PC-3 (cell line): ENCODE measurements at regions not wholly inside any gene's neighbourhood (a gene's known extent, or its start where the extent isn't known, plus 50 kb on each side); places are given as distances from the start of the nearest gene placed in this dataset.

Source experiments
- ATAC-seq: fragments of 200-7000 bp; cut with Tn5 transposase; 2 replicates; pipeline ENCODE4 v1.9.1; 2020; ENCODE audit warnings: mild to moderate bottlenecking, moderate library complexity
- BruUV-seq: library from RNA; stranded (reverse); fragments of 400-500 nt; replicated peaks from 2 replicates; lab custom pipeline; 2021; lab: Mats Ljungman, UMichigan
- CTCF ChIA-PET: fragments of 300-600 bp; sonication (Branson Sonifier 250); formaldehyde crosslinking; loops from one replicate; lab custom pipeline; 2022; ENCODE audit warnings: antibody characterized with exemption; lab: Charles Lee
- POLR2A ChIA-PET: fragments of 300-600 bp; sonication (Branson Sonifier 250); formaldehyde crosslinking; loops from one replicate; lab custom pipeline; 2022; ENCODE audit warnings: antibody characterized with exemption; ENCODE audit not compliant: unreplicated experiment; lab: Charles Lee
- DNase-seq: peaks from one replicate; pipeline ENCODE4 v3.0.0-alpha.2; 2015
- H2AFZ ChIP-seq: fragments of 300-600 bp; sonication (generic); 2 replicates; pipeline ENCODE4 v1.6.0; 2016; ENCODE audit warnings: antibody characterized with exemption, low read length
- H3F3A ChIP-seq: fragments of 300-600 bp; sonication (generic); one replicate; pipeline ENCODE4 v1.6.0; 2017; ENCODE audit warnings: antibody characterized with exemption, low read length, control low read depth, mild to moderate bottlenecking; ENCODE audit not compliant: unreplicated experiment
- H3K27ac ChIP-seq: fragments of 300-600 bp; sonication (generic); 2 replicates; pipeline ENCODE4 v1.5.1; 2016; ENCODE audit warnings: mild to moderate bottlenecking, low read length
- H3K27me3 ChIP-seq: fragments of 300-600 bp; sonication (generic); 2 replicates; pipeline ENCODE4 v1.6.1; 2016; ENCODE audit warnings: low read length, mixed read lengths
- H3K36me3 ChIP-seq: fragments of 300-600 bp; sonication (generic); 2 replicates; pipeline ENCODE4 v1.6.1; 2016; ENCODE audit warnings: low read depth, mixed run types, low read length, mixed read lengths
- H3K4me1 ChIP-seq: fragments of 300-600 bp; sonication (generic); 2 replicates; pipeline ENCODE4 v1.5.1; 2016; ENCODE audit warnings: low read length; ENCODE audit not compliant: insufficient read depth
- H3K4me2 ChIP-seq: fragments of 300-600 bp; sonication (generic); 2 replicates; pipeline ENCODE4 v1.6.0; 2016; ENCODE audit warnings: low read length
- H3K4me3 ChIP-seq: fragments of 300-600 bp; sonication (generic); 2 replicates; pipeline ENCODE4 v1.5.1; 2016; ENCODE audit warnings: mild to moderate bottlenecking, low read length, mixed read lengths
- H3K79me2 ChIP-seq: fragments of 300-600 bp; sonication (generic); 2 replicates; pipeline ENCODE4 v1.6.1; 2017; ENCODE audit warnings: low read length, mixed read lengths
- H3K9ac ChIP-seq: fragments of 300-600 bp; sonication (generic); 2 replicates; pipeline ENCODE4 v1.6.0; 2016; ENCODE audit warnings: mild to moderate bottlenecking, low read length
- H3K9me2 ChIP-seq: fragments of 300-600 bp; sonication (generic); replicated peaks from 2 replicates; pipeline ENCODE4 v1.6.1; 2016; ENCODE audit warnings: mixed run types, low read length, mixed read lengths
- H3K9me3 ChIP-seq: fragments of 300-600 bp; sonication (generic); 2 replicates; pipeline ENCODE4 v1.6.1; 2016; ENCODE audit warnings: low read length, mixed read lengths
- H4K20me1 ChIP-seq: fragments of 300-600 bp; sonication (generic); 2 replicates; pipeline ENCODE4 v1.6.1; 2016; ENCODE audit warnings: low read length, mixed read lengths
- EZH2 ChIP-seq: fragments of 300-600 bp; sonication (generic); IDR thresholded peaks from one replicate; pipeline ENCODE4 v1.6.1; 2017; ENCODE audit warnings: antibody characterized with exemption, mild to moderate bottlenecking, low read length; ENCODE audit not compliant: unreplicated experiment
- EZH2phosphoT487 ChIP-seq: fragments of 300-600 bp; sonication (generic); IDR thresholded peaks from 2 replicates; pipeline ENCODE4 v1.6.1; 2018; ENCODE audit warnings: mild to moderate bottlenecking, antibody characterized with exemption, low read length, borderline replicate concordance
- intact Hi-C: fragments of 100-400 bp; cut with micrococcal nuclease; formaldehyde crosslinking; loops from 2 replicates; pipeline ENCODE4 v1.9.0; 2023
- TF ChIP-seq, protein P1 (sequence below): fragments of 300-600 bp; sonication (generic); conservative IDR thresholded peaks from 2 replicates; pipeline ENCODE4 v1.5.1; 2017; ENCODE audit warnings: antibody characterized with exemption, low read depth, mild to moderate bottlenecking, low read length

GRCh38 chr6:163983679-163984078, 569.2 kb downstream of the QKI start:
- no peak overlapping the region for H2AFZ ChIP-seq
- BruUV-seq = no TSS peak
- no peak for ATAC-seq

GRCh38 chr6:163974322-163974721, 559.8 kb downstream of the QKI start:
- intact Hi-C loops = no loop called here
- no peaks in the 10 kb centered on the region for H4K20me1 ChIP-seq
- H3K27ac ChIP-seq = no peak overlapping the region
- ChIA-PET POLR2A (no interaction called here), CTCF (no interaction called here)
- H3K79me2 ChIP-seq = no peaks in the 10 kb centered on the region
- no peak overlapping the region for H3K9ac ChIP-seq
- H3K4me2 ChIP-seq = no peak overlapping the region
- no peaks in the 10 kb centered on the region for H3K36me3 ChIP-seq
- ATAC-seq (no peak), DNase-seq (no peak)
- H3K4me1 ChIP-seq = no peaks in the 10 kb centered on the region
- no peaks in the 10 kb centered on the region for H3K9me3 ChIP-seq
- no peaks in the 10 kb centered on the region for H3F3A ChIP-seq
- BruUV-seq = no TSS peak
- H2AFZ ChIP-seq = no peak overlapping the region
- no peak for TF ChIP-seq EZH2
- TF ChIP-seq, protein P1, sequence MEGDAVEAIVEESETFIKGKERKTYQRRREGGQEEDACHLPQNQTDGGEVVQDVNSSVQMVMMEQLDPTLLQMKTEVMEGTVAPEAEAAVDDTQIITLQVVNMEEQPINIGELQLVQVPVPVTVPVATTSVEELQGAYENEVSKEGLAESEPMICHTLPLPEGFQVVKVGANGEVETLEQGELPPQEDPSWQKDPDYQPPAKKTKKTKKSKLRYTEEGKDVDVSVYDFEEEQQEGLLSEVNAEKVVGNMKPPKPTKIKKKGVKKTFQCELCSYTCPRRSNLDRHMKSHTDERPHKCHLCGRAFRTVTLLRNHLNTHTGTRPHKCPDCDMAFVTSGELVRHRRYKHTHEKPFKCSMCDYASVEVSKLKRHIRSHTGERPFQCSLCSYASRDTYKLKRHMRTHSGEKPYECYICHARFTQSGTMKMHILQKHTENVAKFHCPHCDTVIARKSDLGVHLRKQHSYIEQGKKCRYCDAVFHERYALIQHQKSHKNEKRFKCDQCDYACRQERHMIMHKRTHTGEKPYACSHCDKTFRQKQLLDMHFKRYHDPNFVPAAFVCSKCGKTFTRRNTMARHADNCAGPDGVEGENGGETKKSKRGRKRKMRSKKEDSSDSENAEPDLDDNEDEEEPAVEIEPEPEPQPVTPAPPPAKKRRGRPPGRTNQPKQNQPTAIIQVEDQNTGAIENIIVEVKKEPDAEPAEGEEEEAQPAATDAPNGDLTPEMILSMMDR = no peak
- TF ChIP-seq EZH2phosphoT487 = no peak
- peaks cover 13% of the 10 kb centered on the region; the same call in 1 of the 2 replicates for H3K27me3 ChIP-seq
- H3K4me3 ChIP-seq = no peak overlapping the region
- H3K9me2 ChIP-seq = no peaks in the 10 kb centered on the region

More at GRCh38 chr6:163983679-163984078, 569.2 kb downstream of the QKI start:
- Histone ChIP-seq H3K79me2 (no peaks in the 10 kb centered on the region), H3F3A (no peaks in the 10 kb centered on the region), H3K27me3 (no peaks in the 10 kb centered on the region), H3K9me3 (no peaks in the 10 kb centered on the region), H3K9ac (no peak overlapping the region), H3K36me3 (no peaks in the 10 kb centered on the region), H3K27ac (no peak overlapping the region), H3K4me2 (no peak overlapping the region), H3K4me3 (no peak overlapping the region), H3K4me1 (no peaks in the 10 kb centered on the region), H4K20me1 (no peaks in the 10 kb centered on the region), H3K9me2 (no peaks in the 10 kb centered on the region)
- ChIA-PET POLR2A (no interaction called here), CTCF (no interaction called here)
- no peak for DNase-seq
- intact Hi-C loops = no loop called here
- TF ChIP-seq EZH2phosphoT487 = no peak
- TF ChIP-seq EZH2 = no peak
- TF ChIP-seq, protein P1 = no peak
